Nucleus accumbens (tissue), 56 donors: ENCODE measurements at regions not wholly inside any gene's neighbourhood (a gene's known extent, or its start where the extent isn't known, plus 50 kb on each side); places are given as distances from the start of the nearest gene placed in this dataset.
"Not testable (repeated sequence)": the region's sequence is repeated elsewhere in the genome, so short reads cannot be mapped to it uniquely, and the experiment has no call there.

Experiments
- DNase-seq, 56 donors: peaks; one replicate each; lab custom pipeline; 2025; lab: John Stamatoyannopoulos, UW

GRCh38 chrX:13189380-13189779, 130.5 kb downstream of the ATXN3L start:
- DNase-seq, result no peak

DNA sequence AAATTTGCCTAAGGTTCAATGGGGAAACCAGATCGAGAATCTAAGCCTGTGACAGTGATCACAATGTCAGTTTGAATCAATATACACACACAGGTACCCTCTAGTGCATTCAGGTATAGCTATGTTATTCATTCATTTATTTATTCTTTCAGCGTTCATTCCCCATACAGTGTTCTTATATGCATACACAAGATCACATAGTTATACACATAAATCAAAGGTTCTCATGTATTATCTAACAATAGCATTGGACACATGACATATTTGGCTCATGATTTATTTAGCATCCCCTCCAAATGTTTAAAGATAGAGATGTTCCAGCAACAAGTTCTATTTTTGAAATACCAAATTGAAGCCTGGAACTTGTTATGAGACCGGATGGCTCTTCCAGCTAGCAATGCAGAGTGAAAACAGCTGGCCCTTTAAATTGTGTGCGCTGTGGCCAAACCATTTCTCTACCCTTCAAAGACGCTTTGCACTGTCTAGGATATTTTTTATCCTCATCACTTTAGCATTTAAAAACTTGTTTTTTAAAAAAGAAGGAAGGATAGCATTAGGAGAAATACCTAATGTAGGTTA, 131.0 kb downstream of the ATXN3L start:
- no peak for DNase-seq

GRCh38 chrX:13186643-13187042, 133.2 kb downstream of the ATXN3L start:
- not testable (repeated sequence) for DNase-seq

- DNase-seq, result no peak
Measured at GRCh38 chrX:13180807-13181206, 136.4 kb upstream of the FAM9C start.

- no peak for DNase-seq
Measured at GRCh38 chrX:13179586-13179985, 135.2 kb upstream of the FAM9C start.

- DNase-seq, result no peak
Measured at GRCh38 chrX:13179100-13179499, 134.7 kb upstream of the FAM9C start.

GRCh38 chrX:13177921-13178566, 133.6 kb upstream of the FAM9C start:
- no peak for DNase-seq

DNA sequence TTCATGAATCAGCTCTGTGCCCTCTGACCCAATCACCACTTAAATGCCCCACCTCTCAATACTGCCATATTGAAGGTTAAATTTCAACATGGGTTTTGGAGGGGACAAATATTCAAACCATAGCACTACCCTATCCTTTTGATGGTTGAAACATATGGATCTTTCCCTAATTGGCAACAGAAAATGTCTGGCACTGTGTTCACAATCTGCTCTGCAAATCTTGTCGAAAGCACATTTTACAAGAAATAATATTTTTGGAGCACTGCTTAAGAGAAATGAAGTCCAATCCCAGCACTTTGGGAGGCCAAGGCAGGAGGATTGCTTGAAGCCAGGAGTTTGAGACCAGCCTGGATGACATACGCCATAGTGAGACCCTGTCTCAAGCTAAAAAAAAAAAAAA, 130.6 kb upstream of the FAM9C start:
- no peak for DNase-seq

GRCh38 chrX:13170966-13171558, 126.6 kb upstream of the FAM9C start:
- DNase-seq, result no peak

GRCh38 chrX:13169684-13170083, 125.3 kb upstream of the FAM9C start:
- no peak for DNase-seq

DNA sequence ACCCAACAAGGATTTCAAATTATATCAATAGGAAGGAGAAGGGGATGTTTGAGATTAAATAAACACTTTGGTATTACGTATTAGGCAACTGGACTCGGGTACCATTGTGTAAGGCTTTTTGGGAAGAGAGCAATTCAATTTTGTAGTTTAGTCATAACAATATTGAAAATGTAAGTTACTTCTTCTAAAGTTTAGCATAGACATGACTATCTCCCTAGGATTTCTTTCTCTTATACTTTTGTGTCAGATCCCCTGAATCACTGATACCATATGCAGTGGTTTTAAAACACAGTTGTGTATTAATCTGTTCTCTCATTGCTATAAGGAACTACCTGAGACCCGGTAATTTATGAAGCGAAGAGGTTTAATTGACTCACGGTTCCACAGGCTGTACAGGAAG, 123.8 kb upstream of the FAM9C start:
- DNase-seq, result no peak

DNA sequence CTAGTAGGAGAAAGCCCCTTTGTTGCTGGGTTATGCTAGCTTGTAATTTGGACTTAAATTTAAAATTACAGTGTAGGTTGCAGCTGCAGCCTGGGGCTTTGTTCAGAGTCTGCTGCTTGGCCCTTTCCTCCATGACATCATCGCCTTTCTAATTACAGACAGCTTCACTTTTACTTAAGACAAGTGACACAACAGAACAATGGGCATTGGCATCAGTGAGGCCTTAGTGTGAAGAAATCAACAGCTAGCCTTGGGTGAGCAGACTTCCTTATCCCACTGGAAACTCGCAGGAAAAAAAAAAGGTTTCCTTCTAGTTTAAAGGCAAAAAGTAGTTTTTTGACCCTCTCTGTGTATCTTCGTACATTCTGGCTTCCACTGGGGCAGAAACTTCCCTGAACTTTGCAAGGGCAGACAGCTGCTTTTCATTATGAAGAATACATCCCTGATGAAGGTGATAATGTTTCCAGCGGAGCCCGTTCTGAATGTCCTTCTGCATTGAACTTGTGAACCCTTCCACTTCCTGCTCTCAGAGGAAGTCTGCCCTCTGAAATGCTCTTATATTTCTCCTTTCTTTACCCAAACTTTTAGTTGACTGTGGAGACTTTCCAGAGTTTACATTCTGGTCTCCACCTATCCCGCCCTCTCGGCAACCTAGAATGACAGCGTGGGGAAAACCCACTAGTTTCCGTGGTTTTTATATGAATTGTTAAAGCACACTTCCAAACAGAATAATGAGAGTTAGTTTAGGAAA, 123.2 kb upstream of the FAM9C start:
- DNase-seq, result peak in 3 of 56 donors; percentile 0 to 3 (median 2)

DNA sequence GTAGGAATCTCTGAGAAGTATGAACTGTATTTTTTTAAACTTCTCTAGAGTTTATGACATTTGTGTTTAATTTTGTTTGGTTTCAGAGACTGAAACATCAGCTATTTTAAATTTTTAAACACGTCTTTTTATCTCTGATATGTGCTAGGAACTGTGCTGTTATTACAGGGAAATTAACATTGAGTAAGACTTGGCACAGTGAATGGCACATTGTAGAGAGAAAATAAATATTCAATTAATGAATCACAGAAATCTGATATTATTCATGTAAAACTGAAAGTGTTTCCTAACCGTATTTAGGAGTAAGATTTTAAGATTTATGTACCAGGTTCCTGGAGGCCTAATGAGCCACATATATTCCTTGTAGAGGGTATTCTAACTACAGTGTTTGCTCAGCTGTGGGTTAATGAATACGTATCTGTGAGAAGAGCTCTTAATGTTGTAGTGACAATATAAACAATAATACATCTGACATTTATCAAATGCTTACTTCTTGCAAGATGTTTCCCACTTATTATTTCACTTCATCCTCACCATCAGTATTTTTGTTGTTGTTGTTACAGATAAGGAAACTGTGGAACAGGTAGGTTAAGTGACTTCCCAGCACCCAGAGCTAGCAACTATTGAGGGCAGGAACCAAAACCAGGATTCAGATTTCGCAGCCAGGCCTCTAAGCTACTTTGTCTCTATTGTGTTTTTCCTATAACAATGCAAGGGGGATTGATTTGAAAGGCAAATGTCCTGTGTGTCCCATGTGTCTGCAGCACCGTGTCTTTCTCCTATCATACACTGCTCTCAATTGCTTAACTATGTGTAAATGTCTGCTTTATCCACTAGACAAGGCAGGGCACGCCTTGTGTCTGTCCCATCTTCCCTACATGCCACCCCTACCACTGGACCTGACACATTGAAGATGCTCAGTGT, 121.1 kb upstream of the FAM9C start:
- DNase-seq, result no peak

DNA sequence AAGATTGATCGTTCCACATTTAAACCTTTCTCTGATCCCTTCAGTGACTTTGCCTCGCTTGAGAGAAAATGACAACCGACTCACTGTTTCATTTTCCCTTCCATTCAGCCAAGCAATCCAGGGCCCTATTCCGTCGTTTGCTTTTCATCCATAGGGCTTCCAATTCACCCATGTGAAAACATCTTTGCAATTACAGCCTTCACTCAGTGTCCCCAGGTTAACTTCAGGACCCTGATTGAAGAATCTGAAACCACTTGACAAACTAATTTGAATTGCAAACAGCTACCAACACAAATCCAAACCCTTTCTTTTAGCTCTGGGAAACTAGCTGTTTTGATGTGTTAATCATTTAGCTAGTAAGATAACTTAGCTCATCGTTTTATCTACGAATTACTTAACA, 120.2 kb upstream of the FAM9C start:
- peak in 1 of 56 donors; percentile 1 for DNase-seq

DNA sequence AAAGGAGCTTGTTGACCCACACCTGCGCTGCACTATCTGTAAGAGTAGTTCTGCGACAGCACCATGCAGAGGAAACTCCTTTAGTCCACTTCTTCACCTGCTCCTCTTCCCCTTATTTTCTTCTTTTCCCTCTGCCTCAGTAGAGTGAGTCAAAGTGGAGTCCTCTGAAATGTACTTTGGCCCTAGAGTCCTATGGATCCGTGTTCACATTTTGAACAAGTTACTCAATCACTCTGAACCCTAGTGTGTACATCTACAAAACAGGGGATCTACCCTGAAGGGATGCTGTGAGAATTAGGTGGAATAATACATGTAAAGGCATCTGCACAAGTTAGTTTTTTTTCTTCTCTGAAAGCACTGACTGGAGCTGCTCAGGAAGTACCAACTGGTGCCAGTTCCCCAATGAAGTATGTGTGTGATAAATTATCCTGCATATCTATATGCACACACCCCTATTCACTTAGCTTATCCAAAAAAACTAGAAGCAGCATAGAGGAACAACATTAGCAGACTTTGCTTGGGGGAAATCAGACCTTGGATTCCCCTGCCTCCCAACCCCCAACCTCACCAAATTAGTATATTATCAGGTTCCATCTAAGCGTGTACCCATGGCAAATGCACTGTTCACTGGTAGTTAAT, 118.5 kb upstream of the FAM9C start:
- no peak for DNase-seq

- no peak for DNase-seq
Measured at GRCh38 chrX:13159886-13160285, 115.5 kb upstream of the FAM9C start.

- DNase-seq, result no peak
Measured at GRCh38 chrX:13158911-13159310, 114.5 kb upstream of the FAM9C start.

DNA sequence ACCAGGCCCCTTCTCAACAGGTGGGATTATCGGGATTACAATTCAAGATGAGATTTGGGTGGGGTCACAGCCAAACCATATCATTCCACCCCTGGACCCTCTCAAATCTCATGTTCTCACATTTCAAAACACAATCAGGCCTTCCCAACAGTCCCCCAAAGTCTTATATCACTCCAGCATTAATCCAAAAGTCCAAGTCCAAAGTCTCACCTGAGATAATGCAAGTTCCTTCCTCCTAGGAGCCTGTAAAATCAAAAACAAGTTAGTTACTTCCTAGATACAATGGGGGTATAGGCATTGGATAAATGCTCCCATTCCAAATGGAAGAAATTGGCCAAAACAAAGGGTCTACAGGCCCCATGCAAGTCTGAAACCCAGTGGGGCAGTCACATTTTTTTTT, 111.1 kb upstream of the FAM9C start:
- DNase-seq, result not testable (repeated sequence)

DNA sequence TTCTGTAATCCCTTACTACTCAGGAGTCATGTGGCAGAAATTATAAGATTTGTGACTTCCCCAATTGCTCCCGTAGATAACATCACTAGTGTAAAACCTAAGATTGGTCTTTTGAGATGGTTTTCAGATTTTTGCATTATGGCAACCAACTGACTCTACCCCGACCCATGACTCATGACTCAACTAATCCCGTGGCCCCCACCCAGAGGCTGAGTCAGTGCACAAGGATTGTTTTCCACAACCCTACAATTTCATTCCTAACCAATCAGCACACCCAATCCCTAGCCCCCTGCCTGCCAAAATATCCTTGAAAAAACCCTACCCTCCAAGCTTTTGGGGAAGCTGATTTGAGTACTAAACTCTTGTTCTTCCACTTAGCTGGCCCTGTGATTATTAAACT, 109.4 kb upstream of the FAM9C start:
- no peak for DNase-seq
